ENCODE measurements at regions not wholly inside any gene's neighbourhood (a gene's known extent, or its start where the extent isn't known, plus 50 kb on each side); places are given as distances from the start of the nearest gene placed in this dataset.

- TF ChIP-seq CTCF (IDR thresholded peaks at IDR 0.05) (no peak), POLR2AphosphoS5 (IDR thresholded peaks at IDR 0.05) (no peak)
Measured at GRCh38 chr6:95209074-95209473, 368.3 kb upstream of the MANEA start.
